Mesendoderm (in vitro differentiated cells): ENCODE measurements at regions not wholly inside any gene's neighbourhood (a gene's known extent, or its start where the extent isn't known, plus 50 kb on each side); places are given as distances from the start of the nearest gene placed in this dataset.
A peak's percentile ranks its signal among the peaks of the same experiment; 100 is the strongest.

Source experiments
- DNase-seq: peaks from one replicate; pipeline ENCODE4 v3.0.0; 2013
- H2AK5ac ChIP-seq: 2 replicates; pipeline ENCODE4 v1.6.1; 2013; ENCODE audit warnings: low read length, inconsistent platforms
- H2BK120ac ChIP-seq: 2 replicates; pipeline ENCODE4 v1.6.1; 2013; ENCODE audit warnings: low read depth, mild to moderate bottlenecking, low read length, moderate library complexity, mixed read lengths
- H2BK15ac ChIP-seq: replicated peaks from 2 replicates; pipeline ENCODE4 v1.6.1; 2013; ENCODE audit warnings: low read depth, mild to moderate bottlenecking, moderate library complexity
- H2BK5ac ChIP-seq: 2 replicates; pipeline ENCODE4 v1.6.1; 2013; ENCODE audit warnings: low read length, inconsistent platforms
- H3K18ac ChIP-seq: 2 replicates; pipeline ENCODE4 v1.6.1; 2013; ENCODE audit warnings: mild to moderate bottlenecking, low read length, mixed read lengths
- H3K23ac ChIP-seq: one replicate; pipeline ENCODE4 v1.6.1; 2013; ENCODE audit warnings: low read length
- H3K27ac ChIP-seq: 2 replicates; pipeline ENCODE4 v1.5.1; 2013; ENCODE audit warnings: low read depth, mild to moderate bottlenecking, inconsistent platforms, low read length, moderate library complexity
- H3K27me3 ChIP-seq: 2 replicates; pipeline ENCODE4 v1.6.1; 2013; ENCODE audit warnings: low read length, control low read depth, mild to moderate bottlenecking, inconsistent platforms; ENCODE audit not compliant: insufficient read depth, poor library complexity
- H3K36me3 ChIP-seq: 2 replicates; pipeline ENCODE4 v1.6.1; 2013; ENCODE audit warnings: low read length, inconsistent platforms; ENCODE audit not compliant: control insufficient read depth, insufficient read depth
- H3K4ac ChIP-seq: one replicate; pipeline ENCODE4 v1.6.1; 2013; ENCODE audit warnings: low read depth, mild to moderate bottlenecking, low read length, moderate library complexity
- H3K4me1 ChIP-seq: 2 replicates; pipeline ENCODE4 v1.6.1; 2013; ENCODE audit warnings: low read depth, low read length, inconsistent platforms; ENCODE audit not compliant: control insufficient read depth
- H3K4me2 ChIP-seq: 2 replicates; pipeline ENCODE4 v1.6.1; 2013; ENCODE audit warnings: low read length
- H3K4me3 ChIP-seq: 2 replicates; pipeline ENCODE4 v1.5.1; 2013; ENCODE audit warnings: mild to moderate bottlenecking, low read length
- H3K56ac ChIP-seq: one replicate; pipeline ENCODE4 v1.6.1; 2013; ENCODE audit warnings: low read length
- H3K79me1 ChIP-seq: 2 replicates; pipeline ENCODE4 v1.6.1; 2013; ENCODE audit warnings: low read length, inconsistent platforms
- H3K79me2 ChIP-seq: 2 replicates; pipeline ENCODE4 v1.6.1; 2013; ENCODE audit warnings: mild to moderate bottlenecking, low read length; ENCODE audit not compliant: control insufficient read depth, insufficient read depth
- H3K9ac ChIP-seq: 2 replicates; pipeline ENCODE4 v1.6.1; 2013; ENCODE audit warnings: low read length, inconsistent platforms
- H4K5ac ChIP-seq: one replicate; pipeline ENCODE4 v1.6.1; 2013; ENCODE audit warnings: low read length
- H4K8ac ChIP-seq: one replicate; pipeline ENCODE4 v1.6.1; 2013; ENCODE audit warnings: low read depth, mild to moderate bottlenecking, control low read depth, low read length, moderate library complexity
- WGBS: extraction: QIAGEN DNeasy Blood & Tissue Kit; methylation state at CpG from one replicate; pipeline ENCODE4 v1.1.7; 2013; ENCODE audit warnings: low lambda C conversion rate, missing lambda C conversion rate; ENCODE audit not compliant: insufficient coverage; ENCODE audit errors: extremely low coverage; 5-methylcytosine and 5-hydroxymethylcytosine counted together

GRCh38 chr2:104582471-104582870, 271.4 kb upstream of the POU3F3 start:
- H3K27me3 ChIP-seq, result no peaks in the 10 kb centered on the region
- H2BK120ac ChIP-seq, result no peak overlapping the region
- H3K4me3 ChIP-seq, result no peak overlapping the region
- H2BK15ac ChIP-seq, result no peak overlapping the region
- H3K18ac ChIP-seq, result no peak overlapping the region
- no peaks in the 10 kb centered on the region for H3K36me3 ChIP-seq
- no peak overlapping the region for H2BK5ac ChIP-seq
- no peak overlapping the region for H4K8ac ChIP-seq
- H4K5ac ChIP-seq, result no peak overlapping the region
- H3K4me1 ChIP-seq, result no peaks in the 10 kb centered on the region
- no peak overlapping the region for H3K56ac ChIP-seq
- H3K79me1 ChIP-seq, result no peaks in the 10 kb centered on the region
- no peak overlapping the region for H3K9ac ChIP-seq
- no peaks in the 10 kb centered on the region for H3K79me2 ChIP-seq
- H3K4ac ChIP-seq, result no peak overlapping the region
- H3K23ac ChIP-seq, result no peak overlapping the region
- no peak overlapping the region for H2AK5ac ChIP-seq
- peak; percentile 6 for DNase-seq
- WGBS, result 100% methylated on average over 1 of the region's 8 CpGs
- H3K4me2 ChIP-seq, result no peak overlapping the region
- no peak overlapping the region for H3K27ac ChIP-seq

GRCh38 chr2:104583811-104584210, 270.1 kb upstream of the POU3F3 start:
- H4K5ac ChIP-seq, result no peak overlapping the region

GRCh38 chr2:104584393-104584792, 269.5 kb upstream of the POU3F3 start:
- no peak overlapping the region for H2BK5ac ChIP-seq
- no peak overlapping the region for H3K27ac ChIP-seq
- WGBS, result no CpG with 5 or more reads among the region's 4 CpGs
- H3K23ac ChIP-seq, result no peak overlapping the region
- no peak overlapping the region for H3K56ac ChIP-seq
- H3K4me2 ChIP-seq, result no peak overlapping the region
- no peaks in the 10 kb centered on the region for H3K79me2 ChIP-seq
- H3K18ac ChIP-seq, result no peak overlapping the region
- H3K36me3 ChIP-seq, result no peaks in the 10 kb centered on the region
- no peak overlapping the region for H4K8ac ChIP-seq
- no peaks in the 10 kb centered on the region for H3K79me1 ChIP-seq
- H2AK5ac ChIP-seq, result no peak overlapping the region
- H3K4me3 ChIP-seq, result no peak overlapping the region
- no peak overlapping the region for H2BK15ac ChIP-seq
- peak; percentile 47 for DNase-seq
- no peak overlapping the region for H4K5ac ChIP-seq
- H3K4ac ChIP-seq, result no peak overlapping the region
- no peak overlapping the region for H3K9ac ChIP-seq
- H2BK120ac ChIP-seq, result no peak overlapping the region
- H3K27me3 ChIP-seq, result no peaks in the 10 kb centered on the region
- H3K4me1 ChIP-seq, result no peaks in the 10 kb centered on the region

More at GRCh38 chr2:104583811-104584210, 270.1 kb upstream of the POU3F3 start:
- DNase-seq, result peak; percentile 10
- Histone ChIP-seq H3K27ac (no peak overlapping the region), H3K4me1 (no peaks in the 10 kb centered on the region), H3K9ac (no peak overlapping the region), H3K36me3 (no peaks in the 10 kb centered on the region), H3K4me3 (no peak overlapping the region), H3K18ac (no peak overlapping the region), H2BK120ac (no peak overlapping the region), H2BK5ac (no peak overlapping the region), H3K23ac (no peak overlapping the region), H3K79me2 (no peaks in the 10 kb centered on the region), H3K79me1 (no peaks in the 10 kb centered on the region), H4K8ac (peak overlapping the region; percentile 65), H3K4ac (peak overlapping the region; percentile 12), H2AK5ac (no peak overlapping the region), H3K56ac (no peak overlapping the region), H3K27me3 (no peaks in the 10 kb centered on the region), H3K4me2 (no peak overlapping the region), H2BK15ac (no peak overlapping the region)
- no CpG with 5 or more reads among the region's 7 CpGs for WGBS

GRCh38 chr2:104595576-104595975, 258.3 kb upstream of the POU3F3 start:
- Histone ChIP-seq H3K4me1 (no peaks in the 10 kb centered on the region), H3K79me1 (no peaks in the 10 kb centered on the region), H3K36me3 (no peaks in the 10 kb centered on the region), H2AK5ac (no peak overlapping the region), H3K9ac (no peak overlapping the region), H2BK15ac (no peak overlapping the region), H3K79me2 (no peaks in the 10 kb centered on the region), H2BK5ac (no peak overlapping the region), H3K18ac (no peak overlapping the region), H3K56ac (no peak overlapping the region), H3K27ac (no peak overlapping the region), H3K4me3 (no peak overlapping the region), H4K5ac (no peak overlapping the region), H3K23ac (no peak overlapping the region), H3K4ac (no peak overlapping the region), H3K4me2 (no peak overlapping the region), H2BK120ac (no peak overlapping the region), H3K27me3 (no peaks in the 10 kb centered on the region), H4K8ac (no peak overlapping the region)
- no peak for DNase-seq
- WGBS, result no CpG with 5 or more reads among the region's 3 CpGs

GRCh38 chr2:104597942-104598341, 256.0 kb upstream of the POU3F3 start:
- H3K56ac ChIP-seq, result no peak overlapping the region
- H4K8ac ChIP-seq, result no peak overlapping the region
- H2AK5ac ChIP-seq, result no peak overlapping the region
- no peaks in the 10 kb centered on the region for H3K36me3 ChIP-seq
- no peaks in the 10 kb centered on the region for H3K4me1 ChIP-seq
- H3K27ac ChIP-seq, result no peak overlapping the region
- H3K4me3 ChIP-seq, result no peak overlapping the region
- no peak overlapping the region for H3K18ac ChIP-seq
- no peak overlapping the region for H2BK5ac ChIP-seq
- no CpG with 5 or more reads among the region's 2 CpGs for WGBS
- H3K23ac ChIP-seq, result no peak overlapping the region
- no peak overlapping the region for H2BK15ac ChIP-seq
- no peaks in the 10 kb centered on the region for H3K79me2 ChIP-seq
- H3K27me3 ChIP-seq, result no peaks in the 10 kb centered on the region
- peak; percentile 55 for DNase-seq
- no peak overlapping the region for H3K9ac ChIP-seq
- H3K4ac ChIP-seq, result no peak overlapping the region
- no peak overlapping the region for H4K5ac ChIP-seq
- no peak overlapping the region for H2BK120ac ChIP-seq
- no peaks in the 10 kb centered on the region for H3K79me1 ChIP-seq
- H3K4me2 ChIP-seq, result no peak overlapping the region

- H3K9ac ChIP-seq, result no peak overlapping the region
- H3K4me1 ChIP-seq, result no peaks in the 10 kb centered on the region
- no peaks in the 10 kb centered on the region for H3K79me1 ChIP-seq
- H3K4me3 ChIP-seq, result no peak overlapping the region
- no peak overlapping the region for H2BK120ac ChIP-seq
- no peak overlapping the region for H4K8ac ChIP-seq
- no peak overlapping the region for H3K18ac ChIP-seq
- H3K56ac ChIP-seq, result no peak overlapping the region
- no peak overlapping the region for H2BK15ac ChIP-seq
- no peak overlapping the region for H3K4ac ChIP-seq
- no peaks in the 10 kb centered on the region for H3K27me3 ChIP-seq
- H2AK5ac ChIP-seq, result no peak overlapping the region
- no peaks in the 10 kb centered on the region for H3K79me2 ChIP-seq
- H3K23ac ChIP-seq, result no peak overlapping the region
- H2BK5ac ChIP-seq, result no peak overlapping the region
- H3K36me3 ChIP-seq, result no peaks in the 10 kb centered on the region
- WGBS, result no CpG with 5 or more reads among the region's 6 CpGs
- no peak overlapping the region for H3K27ac ChIP-seq
- no peak overlapping the region for H4K5ac ChIP-seq
- H3K4me2 ChIP-seq, result no peak overlapping the region
- DNase-seq, result no peak
Observed at GRCh38 chr2:104598636-104599035, 255.3 kb upstream of the POU3F3 start.
